NCI-H82 treated with DMSO at 0.1 percent for 48 hours (cell line): ENCODE measurements at regions not wholly inside any gene's neighbourhood (a gene's known extent, or its start where the extent isn't known, plus 50 kb on each side); places are given as distances from the start of the nearest gene placed in this dataset.
"Not testable (repeated sequence)": the region's sequence is repeated elsewhere in the genome, so short reads cannot be mapped to it uniquely, and the experiment has no call there.

Source experiments
- DNase-seq: peaks from one replicate; lab custom pipeline; 2025; ENCODE audit not compliant: unreplicated experiment; lab: John Stamatoyannopoulos, UW

DNA sequence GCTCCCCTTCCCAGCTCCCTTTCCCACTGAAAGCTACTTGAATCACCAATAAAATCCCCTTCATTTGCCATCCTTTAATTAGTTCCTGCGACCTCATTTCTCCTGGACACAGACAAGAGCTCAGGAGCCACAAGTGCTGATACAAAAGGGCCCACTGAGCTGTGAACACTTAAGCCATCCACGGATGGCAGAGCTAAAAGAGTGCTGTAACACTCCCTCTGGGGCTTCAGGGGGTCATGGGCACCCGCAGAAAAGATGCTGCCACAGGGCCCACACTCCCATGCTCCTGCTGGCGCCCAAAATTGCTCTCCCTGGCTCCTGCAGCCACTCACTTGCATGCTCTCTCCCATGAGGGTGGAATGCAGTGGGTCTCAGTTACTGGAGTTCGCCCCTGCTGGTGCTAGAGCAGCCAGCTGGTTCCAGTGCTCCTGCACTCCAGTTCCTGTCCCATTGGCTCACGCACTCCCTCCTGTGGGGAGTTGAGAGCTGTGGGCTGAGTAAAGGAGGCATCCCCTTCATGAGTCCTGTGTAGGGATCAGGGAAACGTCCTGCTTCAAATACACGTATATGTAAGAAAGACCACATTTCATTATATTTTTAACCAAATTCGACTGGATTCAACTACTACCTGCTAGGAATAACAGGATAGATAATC is 1291.0 kb downstream of the ARAP2 start:
- no peak for DNase-seq

DNA sequence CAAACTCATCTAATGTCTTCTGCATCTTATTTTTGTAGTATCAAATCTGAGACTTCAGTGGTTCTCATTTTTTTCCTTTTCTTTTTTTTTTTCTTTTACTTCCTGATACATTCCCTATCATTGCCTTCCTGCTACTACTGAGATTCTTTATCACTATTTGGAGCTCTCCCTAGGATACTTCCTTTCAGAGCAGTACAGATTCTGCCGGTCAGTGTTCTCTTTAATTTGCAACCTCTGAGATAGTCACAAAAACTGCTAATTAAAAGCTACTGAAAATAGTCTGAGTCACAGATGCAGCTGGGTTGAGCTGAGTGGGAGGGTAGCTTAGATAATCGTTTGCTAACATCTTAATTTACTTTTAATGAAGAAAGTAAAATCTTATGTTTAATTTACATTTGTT is 1279.7 kb downstream of the ARAP2 start:
- no peak for DNase-seq

- no peak for DNase-seq
Observed at GRCh38 chr4:34972189-34972588, 1272.1 kb downstream of the ARAP2 start.

DNA sequence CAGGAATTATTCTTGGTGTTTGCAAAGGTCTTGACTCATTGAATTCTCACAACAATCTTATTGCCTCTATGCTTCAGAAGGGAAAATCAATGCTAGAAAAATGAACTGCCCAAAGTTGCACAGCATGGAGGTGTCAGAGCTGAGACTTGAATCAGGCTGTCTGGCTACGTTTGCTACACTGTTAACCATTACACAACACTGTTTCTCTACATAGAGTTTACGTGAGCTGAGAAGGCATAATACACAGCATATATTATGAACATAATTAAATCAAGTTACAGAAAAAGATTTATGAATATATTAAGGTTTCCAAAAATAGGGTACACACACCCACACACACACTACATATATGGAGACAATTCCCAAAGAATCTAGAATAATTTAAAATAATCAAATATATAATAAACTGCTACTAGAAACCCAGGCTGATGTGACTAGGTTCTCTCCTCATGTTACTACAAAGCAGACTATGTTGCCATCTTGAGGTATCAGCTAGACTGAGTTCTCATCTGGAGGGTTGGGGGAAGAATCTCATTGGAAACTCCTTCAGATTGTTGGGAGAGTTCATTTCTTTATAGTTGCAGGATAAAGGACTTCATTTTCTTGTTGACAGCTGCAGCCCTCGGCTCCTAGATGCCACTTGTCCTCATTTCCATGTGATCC is 1270.5 kb downstream of the ARAP2 start:
- DNase-seq = no peak

DNA sequence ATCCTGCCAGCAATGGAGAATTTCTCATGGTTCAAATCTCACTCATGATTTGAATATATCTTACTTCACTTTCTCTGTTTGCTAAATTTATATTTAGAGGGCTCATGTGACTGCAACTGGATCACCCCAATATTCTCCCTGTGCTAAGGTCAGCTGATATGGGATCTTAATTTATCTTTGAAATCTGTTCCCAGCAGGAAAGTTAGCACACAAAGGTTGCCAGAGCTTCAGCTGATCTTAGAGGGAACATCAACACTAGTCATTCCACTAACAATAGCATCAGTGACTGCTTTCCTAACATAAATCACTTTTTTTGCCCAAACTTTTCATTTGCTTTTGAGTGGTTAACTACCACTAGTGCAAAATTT is 1270.0 kb downstream of the ARAP2 start:
- DNase-seq = no peak

DNA sequence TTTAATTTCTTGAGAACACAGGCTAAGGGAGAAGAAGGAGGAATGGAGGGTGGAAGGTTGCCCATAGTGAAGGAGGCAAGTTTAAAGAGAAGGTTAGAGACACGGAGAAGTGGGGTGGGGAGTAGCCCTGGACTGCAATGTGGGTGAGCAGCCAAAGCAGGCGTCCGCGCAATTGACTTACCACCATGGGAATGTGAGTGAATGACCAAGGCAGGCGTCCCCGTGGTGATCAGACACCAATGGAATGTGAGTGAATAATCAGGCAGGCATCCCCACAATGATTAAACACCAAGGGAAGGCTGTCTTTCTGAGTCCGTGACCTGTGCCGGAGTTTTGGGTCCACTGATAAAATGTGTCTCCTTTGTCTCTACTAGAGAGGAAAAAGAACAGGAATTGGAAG is 1223.1 kb downstream of the ARAP2 start:
- not testable (repeated sequence) for DNase-seq

GRCh38 chr4:35025152-35025834 is 1219.0 kb downstream of the ARAP2 start:
- DNase-seq = no peak

DNA sequence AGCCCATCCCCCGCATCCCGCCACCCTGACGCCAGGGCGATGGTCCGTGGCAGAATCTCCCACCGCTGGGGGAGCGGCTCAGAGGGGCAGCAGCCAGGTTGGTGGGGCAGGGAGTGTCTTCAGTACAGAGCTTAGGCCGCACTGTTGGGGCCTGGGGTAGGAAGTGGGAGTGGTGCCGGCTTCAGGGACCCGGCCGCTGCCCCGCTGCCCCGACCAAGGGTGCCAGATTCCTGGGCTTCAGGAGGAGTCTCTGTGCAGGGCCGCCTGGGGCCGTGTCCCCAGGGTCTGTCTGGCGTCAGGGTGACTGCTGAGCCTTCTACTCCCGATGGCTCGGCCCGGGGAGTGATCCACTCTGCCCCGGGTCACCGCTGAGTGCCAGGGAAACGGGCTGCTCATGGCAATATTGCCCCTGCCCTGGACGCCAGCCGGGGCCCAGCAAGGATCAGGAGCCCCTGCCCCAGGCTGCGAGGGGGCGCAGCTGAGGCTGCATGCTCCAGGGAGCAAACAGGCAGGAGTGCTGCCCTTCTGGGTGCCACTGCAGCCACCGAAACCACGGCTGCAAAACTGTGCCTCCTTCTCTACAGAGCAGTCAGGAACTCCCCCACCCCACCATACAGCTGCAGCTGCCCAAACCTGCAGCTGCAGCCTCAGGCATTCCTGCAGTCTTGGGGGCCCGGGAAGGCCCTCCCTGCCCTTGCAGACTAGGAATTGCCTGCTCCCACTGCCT is 1206.1 kb downstream of the ARAP2 start:
- no peak for DNase-seq

GRCh38 chr4:35038845-35039244 is 1205.5 kb downstream of the ARAP2 start:
- no peak for DNase-seq

DNA sequence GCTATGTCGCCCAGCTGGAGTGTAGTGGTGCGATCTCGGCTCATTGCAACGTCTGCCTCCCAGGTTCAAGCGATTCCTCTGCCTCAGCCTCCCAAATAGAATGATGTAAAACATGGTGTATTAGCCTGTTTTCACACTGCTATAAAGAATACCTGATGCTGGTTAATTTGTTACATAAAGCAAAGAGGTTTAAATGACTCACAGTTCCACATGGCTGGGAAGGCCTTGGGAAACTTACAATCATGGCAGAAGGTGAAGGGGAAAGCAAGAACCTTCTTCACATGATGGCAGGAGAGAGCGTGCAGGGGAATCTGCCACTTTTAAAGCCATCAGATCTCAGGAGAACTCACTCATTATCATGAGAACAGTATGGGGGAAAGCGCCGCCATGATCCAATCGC is 1191.8 kb downstream of the ARAP2 start:
- no peak for DNase-seq

GRCh38 chr4:35063031-35063570 is 1181.2 kb downstream of the ARAP2 start:
- no peak for DNase-seq

- DNase-seq = no peak
Observed at GRCh38 chr4:35066406-35066805, 1177.9 kb downstream of the ARAP2 start.

DNA sequence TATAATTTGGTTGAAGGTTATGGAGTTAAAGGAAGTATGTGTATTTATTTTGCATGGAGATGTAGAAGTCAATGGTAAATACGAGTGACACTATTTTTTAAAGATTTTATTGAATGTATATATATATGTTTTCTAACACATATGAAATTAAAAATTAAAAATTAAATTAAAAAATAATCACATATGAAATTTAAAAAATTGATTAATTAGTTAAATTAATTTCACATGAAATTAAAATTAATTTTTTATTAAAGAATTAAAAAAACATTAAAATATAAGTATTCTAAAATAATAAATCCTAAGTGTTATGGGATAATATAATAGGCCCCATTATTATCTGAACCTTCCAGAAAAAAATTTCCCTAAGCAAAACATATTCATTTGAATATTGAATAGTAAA is 1163.5 kb downstream of the ARAP2 start:
- DNase-seq = no peak

GRCh38 chr4:35087218-35087617 is 1157.1 kb downstream of the ARAP2 start:
- no peak for DNase-seq

GRCh38 chr4:35100932-35101331 is 1143.4 kb downstream of the ARAP2 start:
- no peak for DNase-seq

GRCh38 chr4:35102066-35102465 is 1142.2 kb downstream of the ARAP2 start:
- DNase-seq = no peak

DNA sequence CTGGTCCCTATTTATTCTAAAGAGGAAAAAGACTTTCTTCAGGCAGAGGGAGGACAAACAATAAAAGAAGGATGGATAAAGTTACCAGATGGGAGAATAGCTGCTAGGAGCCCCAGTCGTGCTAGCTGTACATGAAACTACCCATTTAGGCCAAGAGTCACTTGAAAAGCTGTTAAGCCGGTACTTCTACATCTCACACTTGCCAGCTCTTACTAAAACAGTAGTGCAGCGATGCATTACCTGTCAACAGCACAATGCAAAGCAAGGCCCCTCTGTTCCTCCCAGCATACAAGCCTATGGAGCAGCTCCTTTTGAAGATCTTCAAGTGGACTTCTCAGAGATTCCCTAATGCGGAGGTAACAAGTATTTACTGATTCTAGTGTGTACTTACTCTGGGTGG is 1138.8 kb downstream of the ARAP2 start:
- no peak for DNase-seq

GRCh38 chr4:35106091-35106734 is 1138.1 kb downstream of the ARAP2 start:
- DNase-seq = no peak

DNA sequence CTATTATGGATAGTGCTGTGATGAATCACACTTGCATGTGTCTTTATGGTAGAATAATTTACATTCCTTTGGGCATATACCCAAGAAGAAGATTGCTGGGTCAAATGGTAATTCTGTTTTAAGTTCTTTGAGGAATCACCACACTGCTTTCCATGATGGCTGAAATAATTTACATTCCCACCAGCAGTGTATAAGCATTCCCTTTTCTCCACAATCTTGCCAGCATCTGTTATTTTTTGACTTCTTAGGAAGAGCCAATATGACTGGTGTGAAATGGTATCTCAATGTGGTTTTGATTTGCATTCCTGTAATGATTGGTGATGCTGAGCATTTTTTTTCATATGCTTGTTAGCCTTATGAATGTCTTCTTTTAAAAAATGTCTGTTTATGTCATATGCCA is 1120.2 kb downstream of the ARAP2 start:
- no peak for DNase-seq

DNA sequence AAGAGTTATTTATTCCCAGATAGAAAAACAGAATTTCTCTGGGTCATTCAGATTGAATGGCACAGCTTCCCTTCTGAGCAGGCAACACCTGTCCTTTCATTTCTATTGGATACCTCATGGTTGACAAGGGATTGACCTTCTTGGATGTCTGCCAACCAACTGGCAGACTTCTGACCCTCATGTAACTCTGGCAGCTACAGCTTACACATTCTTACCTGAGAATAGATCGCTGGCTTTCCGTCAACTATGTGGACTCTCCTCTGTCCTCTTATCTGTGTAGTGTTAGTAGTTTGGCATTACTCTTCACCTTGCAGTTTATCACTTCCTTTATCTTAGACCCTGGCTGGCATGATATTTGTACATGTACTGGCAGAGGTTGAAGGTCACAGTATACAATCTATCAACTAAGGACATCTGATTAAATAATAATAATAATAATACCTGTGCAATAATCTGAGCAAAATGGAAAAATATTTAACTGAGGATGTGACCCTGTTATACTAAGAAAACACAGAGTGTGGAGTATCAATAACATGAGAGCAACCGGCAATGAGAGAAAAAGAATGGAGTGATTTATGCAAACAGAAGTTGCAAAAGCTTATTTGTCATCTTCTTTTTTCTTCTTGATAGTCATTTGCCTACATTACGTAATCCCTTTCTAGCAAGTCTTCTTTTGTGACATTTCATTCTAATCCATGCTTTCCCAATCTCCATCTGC is 1118.2 kb downstream of the ARAP2 start:
- DNase-seq = no peak
